GM04504 (cell line): ENCODE measurements at regions not wholly inside any gene's neighbourhood (a gene's known extent, or its start where the extent isn't known, plus 50 kb on each side); places are given as distances from the start of the nearest gene placed in this dataset.
"Not testable (repeated sequence)": the region's sequence is repeated elsewhere in the genome, so short reads cannot be mapped to it uniquely, and the experiment has no call there.

Experiments
- DNase-seq: peaks from one replicate; pipeline ENCODE4 v3.0.0-alpha.2; 2012; ENCODE audit warnings: low read depth

- no peak for DNase-seq
Measured at GRCh38 chr20:22070610-22071058, 365.2 kb downstream of the PAX1 start.

GRCh38 chr20:22063753-22064152, 358.3 kb downstream of the PAX1 start:
- DNase-seq = no peak

GRCh38 chr20:22062874-22063273, 357.4 kb downstream of the PAX1 start:
- DNase-seq = no peak

GRCh38 chr20:22060610-22061009, 355.1 kb downstream of the PAX1 start:
- no peak for DNase-seq

GRCh38 chr20:22058746-22059145, 353.3 kb downstream of the PAX1 start:
- no peak for DNase-seq

- no peak for DNase-seq
Measured at GRCh38 chr20:22055981-22056380, 350.5 kb downstream of the PAX1 start.

- no peak for DNase-seq
Measured at GRCh38 chr20:22052025-22052650, 346.7 kb downstream of the PAX1 start.

- not testable (repeated sequence) for DNase-seq
Measured at GRCh38 chr20:22045956-22046507, 340.6 kb downstream of the PAX1 start.

- DNase-seq = no peak
Measured at GRCh38 chr20:22027423-22027822, 322.0 kb downstream of the PAX1 start.

DNA sequence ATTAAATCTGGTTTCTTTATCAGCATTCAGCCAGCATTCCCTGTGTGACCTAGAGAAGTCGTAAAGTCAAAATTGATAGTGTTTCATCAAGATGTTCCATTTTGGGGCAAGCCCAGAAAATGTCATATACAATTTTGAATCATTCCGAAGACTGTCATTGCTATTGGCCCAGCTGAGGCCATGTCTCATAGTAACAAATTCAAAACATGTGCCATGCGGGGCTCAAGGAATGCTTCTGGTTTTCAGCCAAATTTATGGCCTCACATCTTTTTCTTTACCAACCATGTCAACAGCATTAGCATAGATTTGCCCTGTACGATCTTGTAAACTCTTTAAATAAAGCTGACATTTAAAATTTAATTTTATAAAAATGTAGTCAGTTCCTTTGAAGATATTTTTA, 314.7 kb downstream of the PAX1 start:
- DNase-seq = no peak

DNA sequence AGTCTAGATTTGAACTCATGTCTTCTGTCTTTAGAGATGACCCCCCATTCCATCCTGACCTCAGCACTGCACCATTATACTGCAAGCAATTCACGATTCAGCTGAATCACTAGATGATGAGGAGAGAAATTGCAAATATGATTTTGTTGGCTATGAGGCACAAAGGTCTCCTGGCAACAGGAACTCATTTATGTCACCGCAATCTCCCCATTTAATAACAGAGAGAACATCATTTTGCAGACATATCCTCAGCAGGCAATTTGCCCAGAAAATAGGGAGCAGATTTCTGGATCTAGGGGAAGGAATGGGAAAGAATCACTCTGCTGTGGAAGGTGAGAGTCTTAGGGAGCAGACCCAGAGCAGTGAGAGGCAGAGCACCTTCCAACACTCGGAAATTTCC, 303.0 kb downstream of the PAX1 start:
- no peak for DNase-seq

DNA sequence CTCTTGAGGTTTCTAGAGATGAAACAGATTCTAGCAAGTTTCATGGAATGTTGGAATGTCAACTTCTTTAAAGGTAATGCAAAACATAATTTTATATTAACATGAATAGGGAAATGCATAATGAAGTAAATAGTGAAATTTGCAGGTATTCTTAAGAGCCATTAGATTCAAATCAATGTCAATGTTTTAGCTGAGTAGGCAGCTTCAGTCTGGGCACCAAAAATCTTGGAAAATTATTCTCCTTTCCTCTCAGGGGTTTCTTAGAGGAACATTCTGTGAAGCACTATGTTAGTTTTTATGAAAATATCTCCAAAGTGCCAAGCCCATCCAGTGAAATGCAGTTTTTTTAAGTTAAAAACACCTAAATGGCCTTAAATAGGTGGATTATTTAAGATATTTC, 300.8 kb downstream of the PAX1 start:
- DNase-seq = no peak

DNA sequence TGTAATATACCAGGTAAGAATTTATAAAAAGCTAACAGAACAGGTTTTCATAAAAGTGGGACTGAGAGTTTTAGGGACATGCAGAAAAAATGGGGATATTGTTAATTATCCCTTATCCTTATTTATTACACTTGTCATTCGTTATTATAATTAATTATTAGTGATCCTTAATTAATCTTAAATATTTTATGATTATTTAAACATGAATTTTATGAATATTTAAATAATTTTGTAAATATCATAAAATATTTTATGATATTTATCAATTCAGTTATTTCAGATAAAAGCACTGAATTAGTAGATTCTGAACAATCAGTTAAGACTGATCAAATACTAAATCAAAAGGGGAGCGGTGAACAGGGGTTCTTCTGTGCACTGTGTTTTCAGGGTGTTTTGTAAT, 300.1 kb downstream of the PAX1 start:
- DNase-seq = no peak

DNA sequence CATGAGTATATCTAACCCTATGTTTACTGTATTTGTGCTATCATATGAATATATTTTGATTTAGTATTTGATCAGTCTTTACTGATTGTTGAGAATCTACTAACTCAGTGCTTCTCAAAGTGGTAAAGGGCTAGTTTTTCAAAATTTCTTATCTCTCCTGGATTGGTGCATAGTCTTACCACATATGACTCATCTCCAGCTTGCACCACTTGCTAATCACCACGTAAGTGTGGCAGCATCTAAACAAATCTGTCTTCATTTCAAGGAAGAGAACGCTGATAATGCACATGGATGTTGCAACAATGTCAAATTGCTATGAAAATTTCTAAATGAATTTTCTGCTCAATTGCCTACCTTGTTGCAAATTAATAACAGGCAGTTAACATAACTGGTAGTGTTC, 299.5 kb downstream of the PAX1 start:
- DNase-seq = no peak

DNA sequence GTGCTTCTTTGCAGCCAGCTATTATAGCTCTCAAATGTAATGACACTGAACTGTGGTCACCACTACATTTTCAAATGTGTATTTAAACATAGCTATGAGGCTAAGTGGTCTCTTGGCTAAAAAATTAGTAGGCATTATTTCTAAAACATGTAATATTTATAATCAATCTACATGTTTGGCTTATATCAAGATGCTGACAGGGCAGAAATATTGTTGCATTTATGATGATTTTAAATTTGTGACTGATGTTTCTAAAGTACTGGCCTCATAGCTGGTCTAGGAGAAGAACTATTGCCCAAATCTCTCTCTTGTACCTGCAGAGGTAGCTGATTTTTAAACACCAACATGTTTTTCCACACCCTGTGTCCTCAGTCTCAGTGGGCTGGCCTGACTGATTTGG, 298.2 kb downstream of the PAX1 start:
- DNase-seq = no peak

GRCh38 chr20:22001886-22002285, 296.4 kb downstream of the PAX1 start:
- no peak for DNase-seq

- DNase-seq = no peak
Measured at GRCh38 chr20:21995461-21995860, 290.0 kb downstream of the PAX1 start.

GRCh38 chr20:21994203-21994602, 288.7 kb downstream of the PAX1 start:
- DNase-seq = no peak

DNA sequence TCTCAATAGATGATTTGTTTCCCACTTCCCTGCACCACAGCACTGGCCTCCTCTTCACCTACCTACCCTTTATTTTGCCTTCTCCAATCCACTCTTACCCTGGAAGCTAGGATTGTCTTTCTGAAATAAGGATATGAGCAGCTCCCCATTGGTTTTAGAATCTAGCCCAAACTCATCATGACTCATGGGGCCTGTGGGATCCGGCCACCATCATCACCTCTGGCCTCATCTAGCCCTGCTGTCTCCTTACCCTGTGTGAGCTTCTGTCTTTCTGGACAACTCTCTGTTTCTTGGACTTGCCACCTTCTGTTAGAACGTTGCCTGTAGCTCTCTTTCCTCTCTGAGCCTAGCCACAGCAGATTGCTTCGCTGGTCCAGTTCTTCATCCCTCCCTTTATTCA, 277.1 kb downstream of the PAX1 start:
- DNase-seq = no peak

DNA sequence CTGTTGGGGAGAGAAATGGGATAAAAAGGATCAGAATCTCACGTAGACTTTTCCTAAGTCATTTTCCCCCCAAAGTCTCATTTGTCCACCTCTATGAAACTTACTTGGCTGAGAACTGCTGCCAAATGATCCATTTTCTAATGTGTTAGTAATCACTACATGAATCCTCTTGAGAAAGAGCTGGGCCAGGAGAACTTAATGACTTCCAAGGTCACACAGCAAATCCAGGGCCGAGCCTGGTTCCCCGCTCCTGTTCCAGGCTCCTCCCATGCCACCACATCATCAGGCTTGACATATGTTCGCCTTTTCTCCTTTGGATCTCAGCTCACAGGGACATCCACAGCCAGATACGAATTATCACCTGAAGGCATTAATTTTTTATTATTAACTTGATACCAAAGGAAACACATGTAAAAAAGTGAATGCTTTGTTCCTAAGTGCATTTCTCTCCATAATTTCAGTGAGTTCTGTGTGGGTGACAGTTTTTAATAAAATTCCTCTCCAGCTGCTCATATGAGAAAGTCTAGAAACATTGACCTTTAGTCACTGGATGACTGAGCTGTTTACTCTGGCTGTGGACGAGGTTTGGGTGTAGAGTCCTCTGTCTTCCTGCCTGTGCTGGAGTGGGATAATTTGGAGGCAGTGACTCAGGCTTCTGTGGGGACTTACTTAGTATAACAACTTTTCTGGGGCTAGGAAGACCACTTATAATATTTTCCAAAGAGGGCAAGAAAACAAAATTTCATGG, 276.3 kb downstream of the PAX1 start:
- no peak for DNase-seq

- DNase-seq = no peak
Measured at GRCh38 chr20:21981179-21981578, 275.7 kb downstream of the PAX1 start.

DNA sequence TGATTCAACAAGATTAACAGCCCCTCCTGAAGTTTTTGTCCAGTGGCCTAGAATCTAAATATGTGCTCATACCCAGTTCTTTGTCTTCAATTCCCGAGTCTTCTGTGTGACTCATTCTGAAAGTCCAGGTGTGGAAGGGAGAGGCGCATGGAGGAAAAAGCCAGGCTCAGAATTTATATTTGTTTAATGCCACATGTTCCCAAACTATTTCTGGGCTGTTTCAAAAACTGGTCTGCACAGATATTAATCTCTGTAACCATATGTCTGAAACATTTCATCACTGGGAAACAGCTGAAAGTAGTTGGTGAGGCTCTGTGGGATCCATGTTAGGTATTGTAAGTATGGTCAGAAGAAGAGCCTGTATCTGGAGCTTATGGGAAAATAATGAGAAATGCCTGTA, 266.0 kb downstream of the PAX1 start:
- no peak for DNase-seq

GRCh38 chr20:21968486-21968885, 263.0 kb downstream of the PAX1 start:
- no peak for DNase-seq

DNA sequence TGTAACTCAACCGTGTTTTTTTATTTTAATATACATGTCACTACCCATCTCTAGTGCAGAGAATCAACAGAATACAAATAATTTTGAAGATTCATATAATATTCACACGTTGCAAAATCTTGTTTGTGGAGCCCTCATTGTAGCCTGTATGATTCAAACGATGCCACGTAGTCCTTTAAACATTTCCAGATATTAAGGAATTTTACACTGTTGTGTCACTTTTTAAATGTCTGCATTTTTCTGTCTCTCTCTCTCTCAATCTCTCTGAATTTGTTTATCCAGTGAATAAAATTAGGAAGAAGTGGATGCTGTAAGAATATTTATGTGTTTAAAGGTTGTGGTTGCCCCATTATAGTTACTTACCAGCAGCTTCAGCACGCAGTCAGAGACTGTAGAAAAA, 262.0 kb downstream of the PAX1 start:
- no peak for DNase-seq
